WI38 (cell line): ENCODE measurements at regions not wholly inside any gene's neighbourhood (a gene's known extent, or its start where the extent isn't known, plus 50 kb on each side); places are given as distances from the start of the nearest gene placed in this dataset.

ENCODE experiments used
- H3K4me3 ChIP-seq: 2 replicates; pipeline ENCODE4 v1.5.1; 2011; ENCODE audit warnings: low read depth, mild to moderate bottlenecking, control low read depth, low read length
- CTCF ChIP-seq: IDR thresholded peaks from 2 replicates; pipeline ENCODE4 v1.5.1; 2012; ENCODE audit warnings: low read depth, mild to moderate bottlenecking, control low read depth, low read length

- no peak overlapping the region for H3K4me3 ChIP-seq
- no peak for TF ChIP-seq CTCF
Measured at GRCh38 chr20:40110311-40110831, 578.7 kb downstream of the MAFB start.

GRCh38 chr20:40109136-40109535 is 579.9 kb downstream of the MAFB start:
- H3K4me3 ChIP-seq = no peak overlapping the region
- TF ChIP-seq CTCF = no peak

GRCh38 chr20:40108321-40108720 is 580.7 kb downstream of the MAFB start:
- no peak overlapping the region for H3K4me3 ChIP-seq

DNA sequence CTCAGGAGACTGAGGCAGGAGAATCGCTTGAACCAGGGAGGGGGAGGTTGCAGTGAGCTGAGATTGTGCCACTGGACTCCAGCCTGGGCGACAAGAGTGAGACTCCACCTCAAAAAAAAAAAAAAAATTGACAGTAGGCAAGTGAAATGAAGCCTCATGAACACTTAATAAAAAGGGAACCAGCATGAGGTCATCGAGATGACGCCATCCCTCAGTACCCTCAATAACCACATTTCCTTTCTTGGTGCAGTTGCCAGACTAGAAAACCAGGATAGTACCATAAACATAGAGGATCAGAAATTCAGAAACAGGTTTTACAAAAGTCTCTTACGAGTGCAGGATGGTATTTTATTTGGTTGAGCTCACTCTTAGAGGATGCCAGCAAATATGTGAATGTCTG is 584.1 kb downstream of the MAFB start:
- no peak for TF ChIP-seq CTCF
- no peak overlapping the region for H3K4me3 ChIP-seq

More at GRCh38 chr20:40108321-40108720, 580.7 kb downstream of the MAFB start:
- no peak for TF ChIP-seq CTCF

DNA sequence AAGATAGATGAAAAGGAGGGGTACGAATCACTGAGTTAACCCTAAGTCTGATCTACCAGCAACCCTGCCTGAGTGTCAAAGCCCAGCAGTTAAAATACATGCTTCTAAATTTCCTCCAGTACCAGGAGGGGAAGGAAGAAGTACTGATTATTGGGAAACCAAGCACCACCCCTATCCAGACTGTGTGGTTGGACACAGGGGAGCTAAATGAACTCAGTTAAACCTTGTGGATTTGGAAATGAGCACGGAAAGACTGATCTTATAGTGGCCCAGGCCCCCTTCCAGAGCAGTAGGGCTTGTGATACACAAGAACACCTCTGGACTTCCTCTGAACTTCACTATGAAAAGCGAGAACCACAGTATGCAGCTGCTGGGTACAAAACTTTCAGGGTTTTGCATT is 585.6 kb downstream of the MAFB start:
- no peak for TF ChIP-seq CTCF
- no peak overlapping the region for H3K4me3 ChIP-seq

DNA sequence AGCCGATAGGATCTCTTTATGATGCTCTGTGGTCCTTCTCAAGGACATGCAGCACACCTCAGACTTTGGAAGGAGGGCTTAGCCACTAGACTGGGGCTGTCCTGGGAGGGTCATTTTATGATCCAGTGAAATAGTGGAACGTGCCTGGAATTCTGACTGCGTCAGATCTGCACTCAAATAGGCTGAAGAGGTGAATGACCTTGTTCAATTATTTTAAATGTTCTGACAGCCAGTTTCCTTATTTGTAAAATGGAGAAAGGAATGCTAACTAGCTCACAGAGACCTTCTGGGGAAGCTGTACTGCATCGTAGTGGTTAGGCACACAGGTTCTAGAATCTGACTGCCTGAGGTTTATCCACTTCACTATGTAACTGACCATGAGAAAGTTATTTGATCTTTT is 587.5 kb downstream of the MAFB start:
- no peak overlapping the region for H3K4me3 ChIP-seq
- TF ChIP-seq CTCF = no peak

DNA sequence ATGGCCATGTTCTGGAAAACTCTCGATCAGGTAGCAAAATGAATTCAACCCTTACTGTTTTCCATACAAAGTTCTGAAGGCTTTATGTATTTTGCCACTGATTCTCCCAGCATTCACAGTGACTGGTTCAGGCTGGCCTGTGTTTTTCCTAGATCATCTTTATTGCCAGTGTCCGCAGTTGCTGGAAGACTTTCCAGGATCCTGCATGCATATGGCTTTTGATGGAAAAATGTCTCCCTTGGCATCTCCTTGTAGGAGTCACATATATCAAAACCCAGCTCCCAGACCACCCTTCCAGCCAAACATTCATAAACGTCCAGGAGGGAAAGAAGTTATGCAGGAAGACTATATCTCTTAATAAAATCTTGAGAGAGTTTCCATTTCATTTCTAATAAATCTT is 588.8 kb downstream of the MAFB start:
- no peak overlapping the region for H3K4me3 ChIP-seq
- no peak for TF ChIP-seq CTCF
